ENCODE measurements at regions not wholly inside any gene's neighbourhood (a gene's known extent, or its start where the extent isn't known, plus 50 kb on each side); places are given as distances from the start of the nearest gene placed in this dataset.
A peak's percentile ranks its signal among the peaks of the same experiment; 100 is the strongest.
"Not testable (repeated sequence)": the region's sequence is repeated elsewhere in the genome, so short reads cannot be mapped to it uniquely, and the experiment has no call there.

DNA sequence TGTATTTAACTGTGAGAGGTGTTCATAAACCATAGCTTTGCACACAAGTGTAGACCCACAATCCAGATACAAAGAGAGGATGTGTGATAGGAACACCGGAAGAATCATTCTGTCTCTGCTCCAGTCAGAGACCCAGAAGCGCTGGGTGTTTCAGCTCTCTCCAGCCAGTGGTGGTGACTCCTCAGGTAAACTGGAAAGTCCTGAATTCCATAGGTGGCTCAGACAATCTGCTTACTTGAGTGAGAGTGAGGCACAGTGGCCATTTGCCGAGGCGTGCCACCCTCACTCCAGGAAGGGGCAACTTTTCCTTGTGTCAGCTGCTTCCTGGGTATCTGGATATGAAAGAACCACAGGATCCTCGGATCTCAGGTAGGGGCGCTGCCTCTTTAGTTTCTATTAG lies 171.5 kb downstream of the KCNS3 start:
- no peak for ATAC-seq (replicated peaks in 6 of 8)
- 68 to 100% (median 84%) methylated on average over 1 to 6 of the region's 6 CpGs; no CpG with 5 or more reads in 3 of the 10 experiments for WGBS, 10 experiments
- Histone ChIP-seq H3K27ac (no peak overlapping the region), H3K4me1 (replicated peaks in 1 of 2) (peaks cover 5 to 9% of the 10 kb centered on the region in 2 donors), H3K4me3 (no peak overlapping the region)
- in situ Hi-C loops (cut with MboI; ENCODE audit: low pct_unique_long_range_greater_than_20kb in 2 of 9, low sequenced_read_pairs in 9 of 9, unreplicated experiment in 9 of 9), result no loop called here

DNA sequence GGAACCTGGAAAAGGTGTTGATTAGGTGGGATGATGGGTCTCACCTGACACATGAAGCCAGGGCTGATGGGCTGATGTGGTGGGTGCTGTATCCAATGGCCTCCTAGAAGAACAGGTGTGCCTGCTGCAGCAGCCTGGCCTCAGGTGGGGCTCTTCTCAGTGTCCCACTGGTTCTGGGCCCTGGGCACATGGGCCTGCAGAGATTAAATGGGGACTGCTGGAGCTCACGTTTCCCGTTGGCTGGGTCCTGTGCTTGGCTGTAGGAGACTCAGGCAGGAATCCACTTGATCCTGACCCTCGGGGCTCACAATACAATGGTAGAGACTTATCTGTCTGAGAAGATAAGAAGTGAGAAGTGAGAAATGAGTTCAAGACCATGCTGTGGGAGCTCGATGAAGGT lies 170.9 kb downstream of the KCNS3 start:
- in situ Hi-C loops (cut with MboI; ENCODE audit: low pct_unique_long_range_greater_than_20kb in 2 of 9, low sequenced_read_pairs in 9 of 9, unreplicated experiment in 9 of 9), result no loop called here
- Histone ChIP-seq H3K27ac (no peak overlapping the region), H3K4me1 (replicated peaks in 1 of 2) (peaks cover 5 to 9% of the 10 kb centered on the region in 2 donors), H3K4me3 (no peak overlapping the region)
- ATAC-seq (replicated peaks in 6 of 8), result no peak
- WGBS, 10 experiments, result 38 to 88% (median 65%) methylated on average over 1 to 2 of the region's 4 CpGs; no CpG with 5 or more reads in 2 of the 10 experiments

DNA sequence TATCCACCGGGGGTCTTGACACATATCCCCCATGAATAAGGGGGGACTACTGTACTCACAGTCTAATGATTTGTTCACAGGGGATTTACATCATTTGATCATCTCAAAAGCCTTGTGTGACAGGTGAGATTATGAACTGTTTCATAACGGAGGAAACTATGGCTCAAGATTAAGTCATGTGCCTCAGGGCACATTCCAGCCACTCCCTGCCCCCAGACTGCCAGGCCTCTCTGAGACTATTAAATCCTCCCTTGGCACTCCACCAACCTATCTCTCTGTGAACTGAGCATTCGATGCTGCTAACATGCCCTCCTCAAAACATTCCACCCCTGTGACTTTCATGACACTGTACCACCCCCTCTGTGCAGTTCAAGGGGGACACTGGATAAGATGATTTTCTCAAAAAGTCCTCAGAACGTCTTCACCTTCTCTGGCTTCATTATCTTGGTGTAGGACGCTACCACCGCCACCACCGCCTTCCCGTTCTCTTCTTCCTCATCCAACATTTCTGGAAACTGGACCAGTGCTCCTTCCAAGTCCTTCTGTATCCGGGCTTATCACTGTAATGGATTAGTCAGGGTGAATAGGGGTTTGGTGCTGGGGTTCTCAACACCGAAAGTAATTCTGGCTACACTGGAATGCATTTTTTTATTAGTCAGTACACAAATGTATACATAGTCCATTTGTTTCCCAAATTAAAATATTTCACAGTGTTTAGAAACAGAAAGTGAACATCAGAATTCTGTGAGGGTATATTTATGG lies 169.6 kb downstream of the KCNS3 start:
- no peak overlapping the region for H3K27ac ChIP-seq
- peak in 5 of 8 experiments; percentile 15 to 80 (median 77) for ATAC-seq (replicated peaks in 6 of 8)
- no peak overlapping the region for H3K4me3 ChIP-seq
- H3K4me1 ChIP-seq (replicated peaks in 1 of 2), result peaks cover 5 to 9% of the 10 kb centered on the region in 2 donors
- in situ Hi-C loops (cut with MboI; ENCODE audit: low pct_unique_long_range_greater_than_20kb in 2 of 9, low sequenced_read_pairs in 9 of 9, unreplicated experiment in 9 of 9), result no loop called here
- 43 to 100% (median 56%) methylated on average over 2 to 9 of the region's 10 CpGs; no CpG with 5 or more reads in 2 of the 10 experiments for WGBS, 10 experiments

DNA sequence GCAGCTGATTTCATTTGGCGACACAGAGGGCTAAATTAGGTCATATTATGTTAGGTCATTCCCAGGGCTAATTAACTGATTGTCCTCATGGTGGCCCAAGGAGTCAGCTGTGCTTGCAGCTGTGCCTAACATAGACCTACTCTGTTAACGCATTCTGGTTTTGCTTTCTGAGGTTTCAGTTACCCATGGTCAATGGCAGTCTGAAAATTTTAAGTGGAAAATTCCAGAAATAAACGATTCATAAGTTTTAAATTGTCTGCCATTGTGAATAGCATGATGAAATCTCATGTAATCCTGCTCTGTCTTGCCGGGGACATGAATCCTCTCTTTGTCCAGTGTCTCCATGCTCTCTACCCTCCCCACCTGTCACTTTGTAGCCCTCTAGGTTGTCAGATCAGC lies 168.7 kb downstream of the KCNS3 start:
- Histone ChIP-seq H3K4me1 (replicated peaks in 1 of 2) (peaks cover 5 to 9% of the 10 kb centered on the region in 2 donors), H3K27ac (no peak overlapping the region), H3K4me3 (no peak overlapping the region)
- ATAC-seq (replicated peaks in 6 of 8), result peak in 5 of 8 experiments; percentile 49 to 96 (median 86)
- 8 to 72% (median 34%) methylated on average over 1 to 4 of the region's 4 CpGs; no CpG with 5 or more reads in 2 of the 10 experiments for WGBS, 10 experiments
- in situ Hi-C loops (cut with MboI; ENCODE audit: low pct_unique_long_range_greater_than_20kb in 2 of 9, low sequenced_read_pairs in 9 of 9, unreplicated experiment in 9 of 9), result no loop called here

DNA sequence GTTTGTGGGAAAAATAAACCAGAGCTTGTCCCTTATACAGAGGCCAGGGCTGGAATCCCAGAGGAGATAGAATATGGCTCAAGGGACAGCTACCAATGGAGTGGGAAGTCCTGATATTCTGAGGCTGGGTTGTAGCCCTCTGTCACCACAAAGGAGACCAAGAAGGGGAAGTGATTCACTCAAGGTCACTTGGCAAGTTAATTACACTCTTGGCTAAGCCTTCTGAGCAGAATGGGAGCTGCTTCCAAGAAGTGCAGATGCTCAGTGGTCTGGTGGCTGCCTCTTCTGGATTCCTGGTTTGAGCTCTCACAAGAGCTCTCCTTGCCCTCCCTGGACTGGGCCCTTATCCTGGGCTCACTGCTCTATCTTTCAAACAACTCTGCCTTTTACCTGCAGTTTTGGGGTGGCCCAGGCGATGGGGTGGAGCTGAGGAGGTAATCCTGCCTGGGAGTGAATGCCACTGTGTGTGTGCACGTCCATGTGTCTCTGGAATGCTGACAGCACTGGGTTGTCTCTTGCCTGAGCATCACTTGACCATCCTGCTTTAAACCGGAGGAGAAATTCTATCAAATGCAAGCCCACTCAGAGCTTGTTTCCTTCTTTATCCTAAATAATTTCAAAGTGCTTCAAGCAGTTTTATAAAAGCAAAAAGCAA lies 168.2 kb downstream of the KCNS3 start:
- Histone ChIP-seq H3K27ac (no peak overlapping the region), H3K4me1 (replicated peaks in 1 of 2) (peaks cover 5 to 9% of the 10 kb centered on the region in 2 donors), H3K4me3 (no peak overlapping the region)
- 20 to 100% (median 68%) methylated on average over 1 to 3 of the region's 3 CpGs; no CpG with 5 or more reads in 2 of the 10 experiments for WGBS, 10 experiments
- in situ Hi-C loops (cut with MboI; ENCODE audit: low pct_unique_long_range_greater_than_20kb in 2 of 9, low sequenced_read_pairs in 9 of 9, unreplicated experiment in 9 of 9), result no loop called here
- ATAC-seq (replicated peaks in 6 of 8), result peak in 4 of 8 experiments; percentile 6 to 55 (median 45)

DNA sequence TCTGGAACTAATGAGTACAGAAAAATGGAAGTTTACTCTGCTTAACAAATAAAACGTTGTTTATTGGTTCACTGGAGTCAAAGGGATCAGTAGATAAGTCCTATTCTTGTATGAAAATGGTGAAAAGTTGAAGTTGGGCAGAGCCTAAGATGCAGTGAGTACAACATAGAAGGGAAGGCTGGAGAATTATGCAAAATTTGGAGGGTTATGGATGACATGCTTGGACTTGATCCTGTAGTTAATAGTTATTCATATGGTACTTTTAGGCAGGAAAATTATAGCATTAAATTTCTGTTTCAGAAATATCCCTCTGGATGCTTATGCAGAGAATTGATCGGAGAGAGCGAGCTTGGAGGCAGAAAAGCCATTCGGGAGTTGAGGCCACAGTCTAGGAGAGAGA lies 167.6 kb downstream of the KCNS3 start:
- peaks cover 5 to 9% of the 10 kb centered on the region in 2 donors for H3K4me1 ChIP-seq (replicated peaks in 1 of 2)
- no peak for ATAC-seq (replicated peaks in 6 of 8)
- in situ Hi-C loops (cut with MboI; ENCODE audit: low pct_unique_long_range_greater_than_20kb in 2 of 9, low sequenced_read_pairs in 9 of 9, unreplicated experiment in 9 of 9), result no loop called here
- H3K27ac ChIP-seq, result no peak overlapping the region
- H3K4me3 ChIP-seq, result no peak overlapping the region
- WGBS, 10 experiments, result 40 to 72% (median 68%) methylated on average over 2 to 4 of the region's 4 CpGs; no CpG with 5 or more reads in 1 of the 10 experiments

DNA sequence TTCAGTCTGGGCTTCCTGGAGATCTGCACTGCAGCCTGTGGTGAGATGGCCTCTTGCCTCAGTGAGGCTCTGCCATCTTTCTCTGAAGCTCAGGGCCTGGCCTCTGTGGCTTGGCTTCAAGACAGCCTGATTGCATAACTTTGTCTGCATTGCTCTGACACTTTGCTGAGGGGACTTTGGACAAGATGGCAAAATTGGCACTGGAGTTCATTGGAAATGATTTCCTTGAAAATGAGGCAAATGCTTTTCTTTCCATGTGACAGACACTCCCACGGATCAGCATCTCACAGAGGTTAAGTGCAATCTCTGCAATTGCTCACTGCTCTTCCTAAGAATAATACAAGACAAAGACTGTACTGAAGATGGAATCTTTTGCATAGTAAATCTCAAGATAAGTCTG lies 166.8 kb downstream of the KCNS3 start:
- WGBS, 10 experiments, result 13 to 88% (median 33%) methylated on average over 1 of the region's 1 CpG; no CpG with 5 or more reads in 3 of the 10 experiments

DNA sequence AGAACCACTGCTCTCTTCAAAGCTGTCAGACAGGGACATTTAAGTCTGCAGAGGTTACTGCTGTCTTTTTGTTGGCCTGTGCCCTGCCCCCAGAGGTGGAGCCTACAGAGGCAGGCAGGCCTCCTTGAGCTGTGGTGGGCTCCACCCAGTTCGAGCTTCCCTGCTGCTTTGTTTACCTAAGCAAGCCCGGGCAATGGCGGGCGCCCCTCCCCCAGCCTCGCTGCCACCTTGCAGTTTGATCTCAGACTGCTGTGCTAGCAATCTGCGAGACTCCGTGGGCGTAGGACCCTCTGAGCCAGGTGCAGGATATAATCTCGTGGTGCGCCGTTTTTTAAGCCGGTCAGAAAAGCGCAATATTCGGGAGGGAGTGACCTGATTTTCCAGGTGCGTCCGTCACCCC lies 138.9 kb downstream of the KCNS3 start:
- H3K4me3 ChIP-seq; H3K27ac ChIP-seq; ATAC-seq (replicated peaks in 6 of 8); in situ Hi-C loops (cut with MboI; ENCODE audit: low pct_unique_long_range_greater_than_20kb in 2 of 9, low sequenced_read_pairs in 9 of 9, unreplicated experiment in 9 of 9); H3K4me1 ChIP-seq (replicated peaks in 1 of 2): not testable (repeated sequence)
- no CpG with 5 or more reads among the region's 16 CpGs for WGBS, 10 experiments

More for the DNA sequence above, 166.8 kb downstream of the KCNS3 start:
- no peak overlapping the region for H3K4me3 ChIP-seq
- in situ Hi-C loops (cut with MboI; ENCODE audit: low pct_unique_long_range_greater_than_20kb in 2 of 9, low sequenced_read_pairs in 9 of 9, unreplicated experiment in 9 of 9), result no loop called here
- H3K27ac ChIP-seq, result no peak overlapping the region
- ATAC-seq (replicated peaks in 6 of 8), result no peak
- H3K4me1 ChIP-seq (replicated peaks in 1 of 2), result peaks cover 5 to 9% of the 10 kb centered on the region in 2 donors

DNA sequence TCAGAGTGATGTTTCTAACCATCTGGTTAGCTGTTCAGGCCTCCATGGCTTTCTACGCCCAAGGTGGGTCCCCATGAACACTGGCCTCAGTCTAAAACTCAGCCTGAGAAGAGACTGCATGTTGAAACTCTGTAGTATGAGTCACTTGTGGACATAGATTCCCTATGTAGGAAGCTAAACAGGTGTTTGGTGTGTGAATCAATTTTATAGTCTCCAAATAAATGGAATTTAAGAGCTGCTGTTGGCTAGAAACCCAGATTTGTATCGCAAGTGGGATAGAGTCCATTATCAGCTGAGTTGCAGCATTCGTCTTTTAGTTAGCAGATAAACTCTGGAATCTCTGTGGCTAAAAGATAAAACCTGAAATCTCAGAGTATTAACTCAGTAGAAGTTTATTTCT lies 131.4 kb downstream of the KCNS3 start:
- H3K4me3 ChIP-seq, result no peak overlapping the region
- 35 to 89% (median 70%) methylated on average over 1 to 3 of the region's 3 CpGs; no CpG with 5 or more reads in 2 of the 10 experiments for WGBS, 10 experiments
- in situ Hi-C loops (cut with MboI; ENCODE audit: low pct_unique_long_range_greater_than_20kb in 2 of 9, low sequenced_read_pairs in 9 of 9, unreplicated experiment in 9 of 9), result no loop called here
- no peaks in the 10 kb centered on the region for H3K4me1 ChIP-seq (replicated peaks in 1 of 2)
- no peak for ATAC-seq (replicated peaks in 6 of 8)
- H3K27ac ChIP-seq, result no peak overlapping the region

DNA sequence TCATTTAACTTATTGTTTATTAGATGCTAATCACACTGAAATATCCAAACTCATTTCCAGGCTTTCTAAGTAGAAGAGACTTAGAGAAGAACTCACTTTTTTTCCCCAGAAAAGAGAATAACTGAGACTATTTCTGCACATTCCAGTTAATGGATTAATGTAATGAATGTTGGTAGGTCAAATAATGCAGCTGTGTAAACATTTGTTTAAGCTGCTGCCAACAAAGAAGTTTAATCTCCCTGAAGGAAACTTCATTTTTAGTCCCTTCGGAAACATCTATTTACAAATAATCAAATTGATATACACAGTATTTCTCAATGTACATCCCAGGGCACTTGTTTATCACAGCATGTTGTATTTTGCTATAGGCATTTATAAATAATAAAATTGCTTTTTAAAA lies 126.9 kb downstream of the KCNS3 start:
- H3K4me1 ChIP-seq (replicated peaks in 1 of 2), result no peaks in the 10 kb centered on the region
- WGBS, 10 experiments, result 10 to 100% (median 72%) methylated on average over 1 of the region's 1 CpG; no CpG with 5 or more reads in 4 of the 10 experiments
- no peak for ATAC-seq (replicated peaks in 6 of 8)
- H3K27ac ChIP-seq, result no peak overlapping the region
- H3K4me3 ChIP-seq, result no peak overlapping the region
- in situ Hi-C loops (cut with MboI; ENCODE audit: low pct_unique_long_range_greater_than_20kb in 2 of 9, low sequenced_read_pairs in 9 of 9, unreplicated experiment in 9 of 9), result no loop called here

DNA sequence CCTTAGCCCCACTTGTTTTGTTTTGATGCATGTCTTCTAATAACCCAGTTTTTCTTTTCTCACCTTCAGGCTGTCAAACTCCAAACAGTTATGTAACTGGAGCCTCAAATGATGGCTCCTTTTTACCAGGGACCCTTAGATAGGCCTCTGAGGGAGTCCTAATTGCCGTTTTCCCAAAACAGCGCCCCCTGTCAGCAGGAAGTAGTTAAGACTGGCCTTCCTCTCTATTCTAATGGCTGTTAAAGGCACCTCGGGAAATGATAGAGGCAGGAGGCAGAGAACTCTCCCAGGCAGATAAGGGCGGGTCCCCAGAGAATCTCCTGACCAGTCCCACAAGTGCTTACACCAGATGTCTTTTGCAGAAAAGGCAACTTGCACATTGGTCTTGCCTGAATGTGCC lies 123.2 kb downstream of the KCNS3 start:
- WGBS, 10 experiments, result 44 to 100% (median 74%) methylated on average over 1 to 3 of the region's 4 CpGs; no CpG with 5 or more reads in 3 of the 10 experiments
- Histone ChIP-seq H3K27ac (no peak overlapping the region), H3K4me3 (no peak overlapping the region), H3K4me1 (replicated peaks in 1 of 2) (no peaks in the 10 kb centered on the region)
- ATAC-seq (replicated peaks in 6 of 8), result peak in 1 of 8 experiments; percentile 36
- in situ Hi-C loops (cut with MboI; ENCODE audit: low pct_unique_long_range_greater_than_20kb in 2 of 9, low sequenced_read_pairs in 9 of 9, unreplicated experiment in 9 of 9), result no loop called here

DNA sequence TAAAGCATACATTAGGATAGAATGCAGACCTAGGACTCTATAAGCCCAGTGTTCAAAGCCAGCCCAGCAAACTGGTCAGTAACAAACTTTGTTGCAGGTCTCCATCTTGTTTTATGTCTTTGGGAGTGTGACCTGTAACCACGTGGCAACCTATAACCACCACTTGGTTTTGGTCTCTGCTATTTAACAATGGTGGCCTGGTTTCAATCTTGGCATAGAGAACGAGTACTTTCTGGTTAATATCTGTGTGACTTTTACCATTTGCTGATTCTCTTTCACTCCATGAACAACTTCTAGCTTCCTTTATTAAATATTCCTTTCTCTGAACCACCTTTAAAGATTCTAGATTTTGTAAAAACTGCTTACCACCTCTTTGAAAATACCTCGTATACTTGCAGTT lies 118.5 kb downstream of the KCNS3 start:
- Histone ChIP-seq H3K4me1 (replicated peaks in 1 of 2) (no peaks in the 10 kb centered on the region), H3K4me3 (no peak overlapping the region), H3K27ac (no peak overlapping the region)
- ATAC-seq (replicated peaks in 6 of 8), result no peak
- in situ Hi-C loops (cut with MboI; ENCODE audit: low pct_unique_long_range_greater_than_20kb in 2 of 9, low sequenced_read_pairs in 9 of 9, unreplicated experiment in 9 of 9), result no loop called here
- WGBS, 10 experiments, result 15 to 100% (median 63%) methylated on average over 2 to 3 of the region's 3 CpGs

DNA sequence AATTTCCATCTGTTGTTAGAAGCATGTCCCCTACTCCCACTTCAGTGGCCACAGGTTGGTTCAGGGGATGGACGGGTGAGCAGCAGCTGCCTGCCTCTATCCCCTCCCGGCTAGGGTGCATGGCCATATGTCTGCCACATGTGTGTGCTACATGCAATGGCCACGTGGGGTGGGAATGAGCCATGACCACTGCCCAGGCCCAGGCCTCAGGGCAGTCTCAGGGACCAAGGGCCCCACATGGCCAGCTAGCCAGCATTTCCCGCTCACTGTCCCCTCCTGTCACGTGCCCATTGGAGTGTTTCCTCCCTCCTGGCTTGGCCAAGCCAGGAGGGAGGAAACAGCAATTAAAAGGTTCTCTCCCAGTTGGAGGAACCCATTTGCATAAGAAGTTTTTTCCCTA lies 117.1 kb downstream of the KCNS3 start:
- WGBS, 10 experiments, result 0 to 90% (median 58%) methylated on average over 1 to 5 of the region's 5 CpGs; no CpG with 5 or more reads in 2 of the 10 experiments
- ATAC-seq (replicated peaks in 6 of 8), result peak in 2 of 8 experiments; percentile 52 to 95
- Histone ChIP-seq H3K27ac (no peak overlapping the region), H3K4me1 (replicated peaks in 1 of 2) (no peaks in the 10 kb centered on the region), H3K4me3 (no peak overlapping the region)
- in situ Hi-C loops (cut with MboI; ENCODE audit: low pct_unique_long_range_greater_than_20kb in 2 of 9, low sequenced_read_pairs in 9 of 9, unreplicated experiment in 9 of 9), result no loop called here
